ENCODE measurements at regions not wholly inside any gene's neighbourhood (a gene's known extent, or its start where the extent isn't known, plus 50 kb on each side); places are given as distances from the start of the nearest gene placed in this dataset.
"Not testable (repeated sequence)": the region's sequence is repeated elsewhere in the genome, so short reads cannot be mapped to it uniquely, and the experiment has no call there.

- CTCF ChIA-PET, result interaction anchor here (0.6 to 1.1 kb wide), 3 partner anchors 14 to 115 kb away, joined by 3 to 5 read pairs (median 4); no protein-coding TSS in a partner anchor
- TF ChIP-seq CTCF (IDR thresholded peaks at IDR 0.05; ENCODE audit: insufficient read depth, low read depth, low read length), result no peak
- Histone ChIP-seq H3K27me3 (ENCODE audit: control insufficient read depth, insufficient read depth, low read length) (no peaks in the 10 kb centered on the region), H3K36me3 (ENCODE audit: control insufficient read depth, insufficient read depth, low read length) (0 out of 2 replicates have a peak, but pooled peaks cover 1% of the 10 kb centered on the region), H3K4me3 (ENCODE audit: low read depth, low read length) (no peak overlapping the region)
- POLR2A ChIA-PET, result no interaction called here
- DNase-seq (ENCODE audit: low read depth), result no peak
Measured at GRCh38 chr3:11711876-11712275, 68.2 kb upstream of the VGLL4 start.

DNA sequence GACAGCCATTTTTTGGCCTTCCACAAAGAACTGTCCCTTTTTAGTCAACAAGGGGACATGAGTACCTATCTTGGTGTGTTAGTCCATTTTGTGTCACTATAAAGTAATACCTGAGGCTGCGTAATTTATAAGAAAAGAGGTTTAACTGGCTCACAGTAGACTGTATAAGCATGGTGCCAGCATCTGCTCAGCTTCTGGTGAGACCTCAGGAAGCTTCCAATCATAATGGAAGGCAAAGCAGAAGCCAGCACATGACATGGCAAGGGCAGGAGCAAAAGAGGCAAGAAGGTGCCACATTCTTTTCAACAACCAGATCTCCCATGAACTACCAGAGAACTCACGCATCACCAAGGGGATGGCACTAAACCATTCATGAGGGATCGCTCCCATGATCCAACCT, 66.1 kb upstream of the VGLL4 start:
- 0 out of 2 replicates have a peak, but pooled peaks cover 3% of the 10 kb centered on the region for H3K36me3 ChIP-seq (ENCODE audit: control insufficient read depth, insufficient read depth, low read length)
- ChIA-PET CTCF (interaction anchor here (0.9 kb wide), 1 partner anchor 54 kb away, joined by 3 read pairs; no protein-coding TSS in a partner anchor), POLR2A (no interaction called here)
- no peak overlapping the region for H3K4me3 ChIP-seq (ENCODE audit: low read depth, low read length)
- no peak for DNase-seq (ENCODE audit: low read depth)
- no peaks in the 10 kb centered on the region for H3K27me3 ChIP-seq (ENCODE audit: control insufficient read depth, insufficient read depth, low read length)
- no peak for TF ChIP-seq CTCF (IDR thresholded peaks at IDR 0.05; ENCODE audit: insufficient read depth, low read depth, low read length)

DNA sequence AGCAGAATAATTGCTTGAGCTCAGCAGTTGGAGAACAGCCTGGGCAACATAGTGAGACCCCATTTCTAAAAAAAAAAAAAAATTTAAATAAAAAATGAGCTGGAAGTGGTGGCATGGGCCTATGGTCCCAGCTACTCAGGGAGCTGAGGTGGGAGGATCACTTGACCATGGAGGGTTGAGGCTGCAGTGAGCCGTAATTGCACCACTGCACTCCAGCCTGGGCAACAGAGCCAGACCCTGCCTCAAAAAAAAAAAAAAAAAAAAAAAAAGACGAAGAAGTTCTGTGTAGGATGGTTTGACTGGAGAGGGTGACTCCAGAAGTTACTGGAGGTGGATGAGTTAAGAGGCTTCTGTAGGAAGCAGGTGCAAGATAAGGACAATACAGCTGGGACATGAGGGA, 63.4 kb upstream of the VGLL4 start:
- H3K27me3 ChIP-seq (ENCODE audit: control insufficient read depth, insufficient read depth, low read length); CTCF ChIA-PET; DNase-seq (ENCODE audit: low read depth); POLR2A ChIA-PET; H3K4me3 ChIP-seq (ENCODE audit: low read depth, low read length); H3K36me3 ChIP-seq (ENCODE audit: control insufficient read depth, insufficient read depth, low read length): not testable (repeated sequence)

- no peak for DNase-seq (ENCODE audit: low read depth)
- no peaks in the 10 kb centered on the region for H3K27me3 ChIP-seq (ENCODE audit: control insufficient read depth, insufficient read depth, low read length)
- 0 out of 2 replicates have a peak, but pooled peaks cover 3% of the 10 kb centered on the region for H3K36me3 ChIP-seq (ENCODE audit: control insufficient read depth, insufficient read depth, low read length)
- ChIA-PET CTCF (no interaction called here), POLR2A (no interaction called here)
- no peak overlapping the region for H3K4me3 ChIP-seq (ENCODE audit: low read depth, low read length)
- no peak for TF ChIP-seq CTCF (IDR thresholded peaks at IDR 0.05; ENCODE audit: insufficient read depth, low read depth, low read length)
Measured at GRCh38 chr3:11706604-11707003, 62.9 kb upstream of the VGLL4 start.

- no peak for TF ChIP-seq CTCF (IDR thresholded peaks at IDR 0.05; ENCODE audit: insufficient read depth, low read depth, low read length)
- 0 out of 2 replicates have a peak overlapping the region, but pooled peaks have one; percentile 2 for H3K4me3 ChIP-seq (ENCODE audit: low read depth, low read length)
- ChIA-PET CTCF (no interaction called here), POLR2A (interaction anchor here (0.5 kb wide), 1 partner anchor 1793 kb away, joined by 3 read pairs; no protein-coding TSS in a partner anchor)
- no peaks in the 10 kb centered on the region for H3K27me3 ChIP-seq (ENCODE audit: control insufficient read depth, insufficient read depth, low read length)
- H3K36me3 ChIP-seq (ENCODE audit: control insufficient read depth, insufficient read depth, low read length), result peaks cover 6% of the 10 kb centered on the region
- no peak for DNase-seq (ENCODE audit: low read depth)
Measured at GRCh38 chr3:11705049-11705448, 61.3 kb upstream of the VGLL4 start.

- POLR2A ChIA-PET, result no interaction called here
- DNase-seq (ENCODE audit: low read depth), result no peak
- TF ChIP-seq CTCF (IDR thresholded peaks at IDR 0.05; ENCODE audit: insufficient read depth, low read depth, low read length), result no peak
- no peaks in the 10 kb centered on the region for H3K27me3 ChIP-seq (ENCODE audit: control insufficient read depth, insufficient read depth, low read length)
- CTCF ChIA-PET, result no interaction called here
- no peak overlapping the region for H3K4me3 ChIP-seq (ENCODE audit: low read depth, low read length)
- H3K36me3 ChIP-seq (ENCODE audit: control insufficient read depth, insufficient read depth, low read length), result peaks cover 5% of the 10 kb centered on the region
Measured at GRCh38 chr3:11703146-11703545, 59.4 kb upstream of the VGLL4 start.
